Karpas-422 (cell line): ENCODE measurements at regions not wholly inside any gene's neighbourhood (a gene's known extent, or its start where the extent isn't known, plus 50 kb on each side); places are given as distances from the start of the nearest gene placed in this dataset.
"Not testable (repeated sequence)": the region's sequence is repeated elsewhere in the genome, so short reads cannot be mapped to it uniquely, and the experiment has no call there.

Source experiments
- DNase-seq: peaks from one replicate; pipeline ENCODE4 v3.0.0-alpha.2; 2015
- H2AFZ ChIP-seq: fragments of 200-600 bp; sonication (generic); 2 replicates; pipeline ENCODE4 v1.6.1; 2014; ENCODE audit warnings: antibody characterized with exemption, low read length, mixed read lengths
- H3K27ac ChIP-seq: fragments of 200-600 bp; sonication (generic); 2 replicates; pipeline ENCODE4 v1.5.1; 2014; ENCODE audit warnings: mild to moderate bottlenecking, low read length, moderate library complexity
- H3K27me3 ChIP-seq: fragments of 200-600 bp; sonication (generic); 2 replicates; pipeline ENCODE4 v1.6.1; 2014; ENCODE audit warnings: low read length, mixed read lengths
- H3K36me3 ChIP-seq: fragments of 200-600 bp; sonication (generic); 2 replicates; pipeline ENCODE4 v1.6.1; 2014; ENCODE audit warnings: low read length, mixed read lengths; ENCODE audit not compliant: insufficient read depth
- H3K4me1 ChIP-seq: fragments of 200-600 bp; sonication (generic); 2 replicates; pipeline ENCODE4 v1.6.1; 2014; ENCODE audit warnings: mild to moderate bottlenecking, low read length, mixed read lengths
- H3K4me2 ChIP-seq: fragments of 200-600 bp; sonication (generic); 2 replicates; pipeline ENCODE4 v1.6.1; 2014; ENCODE audit warnings: low read length, low read depth, mild to moderate bottlenecking; ENCODE audit not compliant: poor library complexity, severe bottlenecking
- H3K4me3 ChIP-seq: fragments of 200-600 bp; sonication (generic); 2 replicates; pipeline ENCODE4 v1.5.1; 2014; ENCODE audit warnings: mild to moderate bottlenecking, antibody characterized with exemption, low read length, mixed read lengths
- H3K79me2 ChIP-seq: fragments of 200-600 bp; sonication (generic); 2 replicates; pipeline ENCODE4 v1.6.1; 2014; ENCODE audit warnings: mild to moderate bottlenecking, low read length, mixed read lengths
- H3K9ac ChIP-seq: fragments of 200-600 bp; sonication (generic); 2 replicates; pipeline ENCODE4 v1.6.0; 2014; ENCODE audit warnings: low read length
- H3K9me2 ChIP-seq: fragments of 200-600 bp; sonication (generic), shearing (Covaris generic); replicated peaks from 2 replicates; pipeline ENCODE4 v1.6.0; 2014; ENCODE audit warnings: mild to moderate bottlenecking, low read length, moderate library complexity; ENCODE audit not compliant: insufficient read depth
- H3K9me3 ChIP-seq: fragments of 300-700, 200-600 bp; sonication (generic); 2 replicates; pipeline ENCODE4 v1.6.1; 2014; ENCODE audit warnings: low read length, mixed read lengths
- H4K20me1 ChIP-seq: fragments of 200-600 bp; sonication (generic); 2 replicates; pipeline ENCODE4 v1.6.1; 2014; ENCODE audit warnings: mild to moderate bottlenecking, antibody characterized with exemption, low read length, low read depth; ENCODE audit not compliant: insufficient read depth

DNA sequence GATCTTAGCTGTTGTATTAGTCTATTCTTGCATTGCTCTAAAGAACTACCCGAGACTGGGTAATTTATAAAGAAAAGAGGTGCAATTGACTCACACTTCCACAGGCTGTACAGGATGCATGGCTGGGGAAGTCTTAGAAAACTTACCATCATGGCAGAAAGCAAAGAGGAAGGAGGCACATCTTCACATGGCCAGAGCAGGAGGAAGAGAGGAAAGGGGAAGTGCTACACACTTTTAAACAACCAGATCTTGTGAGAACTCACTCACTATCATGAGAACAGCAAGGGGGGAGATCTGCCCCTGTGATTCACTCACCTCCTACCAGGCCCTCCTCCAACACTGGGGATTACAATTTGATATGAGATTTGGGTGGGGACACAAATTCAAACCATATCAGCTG, 494.2 kb upstream of the CCDC196 start:
- not testable (repeated sequence) for H4K20me1 ChIP-seq, H3K27me3 ChIP-seq, H3K9me2 ChIP-seq, H3K4me3 ChIP-seq, H3K27ac ChIP-seq, H2AFZ ChIP-seq, H3K9me3 ChIP-seq, H3K4me1 ChIP-seq, H3K4me2 ChIP-seq, DNase-seq, H3K79me2 ChIP-seq, H3K36me3 ChIP-seq, H3K9ac ChIP-seq

DNA sequence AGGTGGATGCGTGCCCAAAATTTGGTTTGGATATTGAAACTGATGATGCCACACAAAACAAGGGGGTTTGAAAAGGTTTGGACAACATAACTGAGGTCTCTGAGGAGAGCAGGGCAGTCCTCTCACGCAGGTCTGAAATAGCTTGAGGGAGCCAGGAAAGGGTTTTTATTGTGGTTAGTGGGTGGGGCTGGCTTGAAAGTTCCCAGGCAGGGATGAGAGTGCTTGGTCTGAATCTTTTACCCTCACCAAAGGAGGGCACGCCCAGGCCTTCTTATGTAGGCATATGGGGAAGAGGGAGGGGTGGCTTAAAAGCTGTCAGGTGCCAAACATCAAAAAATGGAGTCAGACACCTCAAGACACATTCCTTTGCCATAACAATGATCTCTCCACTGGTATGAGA, 493.1 kb upstream of the CCDC196 start:
- no peak for DNase-seq
- no peaks in the 10 kb centered on the region for H3K27me3 ChIP-seq

DNA sequence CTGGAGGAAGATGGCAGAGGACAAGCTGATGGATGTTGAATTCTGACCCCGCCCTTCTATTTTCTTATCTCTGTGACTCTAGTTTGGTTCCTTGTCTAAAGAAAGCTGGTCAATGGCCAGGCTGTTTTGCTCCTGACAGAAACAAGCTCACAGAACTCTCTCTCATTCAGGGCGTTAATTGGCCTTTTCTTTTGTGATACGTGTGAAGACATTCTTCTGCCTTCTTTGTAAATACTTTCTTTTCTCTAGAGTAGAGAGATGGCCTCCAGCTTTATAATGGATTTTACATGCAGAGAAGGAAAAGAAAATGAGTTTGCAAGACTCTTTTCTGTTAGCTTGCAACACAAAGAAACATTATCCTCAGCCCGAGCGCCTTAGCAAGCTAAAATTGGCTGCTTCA, 492.2 kb upstream of the CCDC196 start:
- Histone ChIP-seq H4K20me1 (no peaks in the 10 kb centered on the region), H3K9me3 (no peaks in the 10 kb centered on the region), H3K9ac (no peak overlapping the region), H3K27me3 (no peaks in the 10 kb centered on the region), H2AFZ (no peak overlapping the region), H3K36me3 (no peaks in the 10 kb centered on the region), H3K27ac (no peak overlapping the region), H3K79me2 (no peaks in the 10 kb centered on the region), H3K4me2 (no peak overlapping the region), H3K4me3 (no peak overlapping the region), H3K9me2 (no peaks in the 10 kb centered on the region), H3K4me1 (no peaks in the 10 kb centered on the region)
- DNase-seq, result no peak

More for the DNA sequence above, 493.1 kb upstream of the CCDC196 start:
- no peaks in the 10 kb centered on the region for H4K20me1 ChIP-seq
- H3K27ac ChIP-seq, result no peak overlapping the region
- H3K4me3 ChIP-seq, result no peak overlapping the region
- H2AFZ ChIP-seq, result no peak overlapping the region
- H3K4me1 ChIP-seq, result no peaks in the 10 kb centered on the region
- H3K9me3 ChIP-seq, result no peaks in the 10 kb centered on the region
- no peaks in the 10 kb centered on the region for H3K9me2 ChIP-seq
- H3K4me2 ChIP-seq, result no peak overlapping the region
- H3K9ac ChIP-seq, result no peak overlapping the region
- H3K36me3 ChIP-seq, result no peaks in the 10 kb centered on the region
- no peaks in the 10 kb centered on the region for H3K79me2 ChIP-seq

DNA sequence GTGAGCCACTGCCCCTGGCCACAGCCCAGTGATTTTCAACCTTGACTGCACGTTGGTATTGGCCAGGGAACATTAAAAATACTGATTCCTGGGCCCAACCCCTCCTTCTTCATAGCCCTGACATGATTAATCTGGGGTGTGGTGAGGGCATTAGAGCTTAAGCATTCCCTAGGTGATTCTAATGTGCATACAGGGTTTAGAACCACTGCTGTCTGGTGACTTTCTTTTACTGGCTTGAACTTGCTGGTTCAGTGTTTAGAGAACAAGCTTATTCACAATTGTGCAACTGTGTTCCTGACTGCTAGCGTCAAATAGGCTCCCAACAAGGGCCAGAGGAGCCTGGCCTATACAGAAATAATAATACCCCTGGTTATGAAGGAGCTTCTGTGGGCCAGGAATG, 488.8 kb upstream of the CCDC196 start:
- H3K4me3 ChIP-seq, result no peak overlapping the region
- no peaks in the 10 kb centered on the region; the same call in 1 of the 2 replicates for H3K27me3 ChIP-seq
- H3K9me3 ChIP-seq, result peaks cover 9% of the 10 kb centered on the region
- no peaks in the 10 kb centered on the region for H3K79me2 ChIP-seq
- no peaks in the 10 kb centered on the region for H4K20me1 ChIP-seq
- no peak overlapping the region for H3K9ac ChIP-seq
- no peak overlapping the region for H3K27ac ChIP-seq
- no peak overlapping the region for H3K4me2 ChIP-seq
- H3K9me2 ChIP-seq, result no peaks in the 10 kb centered on the region
- H2AFZ ChIP-seq, result no peak overlapping the region
- H3K4me1 ChIP-seq, result no peaks in the 10 kb centered on the region
- no peak for DNase-seq
- H3K36me3 ChIP-seq, result no peaks in the 10 kb centered on the region

GRCh38 chr14:65999865-66000264, 486.3 kb upstream of the CCDC196 start:
- Histone ChIP-seq H3K9me2 (no peaks in the 10 kb centered on the region), H3K36me3 (no peaks in the 10 kb centered on the region), H3K79me2 (no peaks in the 10 kb centered on the region), H4K20me1 (no peaks in the 10 kb centered on the region), H2AFZ (no peak overlapping the region), H3K4me1 (no peaks in the 10 kb centered on the region), H3K4me2 (no peak overlapping the region), H3K27me3 (no peaks in the 10 kb centered on the region; the same call in 1 of the 2 replicates), H3K9ac (no peak overlapping the region), H3K27ac (no peak overlapping the region), H3K4me3 (no peak overlapping the region), H3K9me3 (peaks cover 9% of the 10 kb centered on the region)
- DNase-seq, result no peak

DNA sequence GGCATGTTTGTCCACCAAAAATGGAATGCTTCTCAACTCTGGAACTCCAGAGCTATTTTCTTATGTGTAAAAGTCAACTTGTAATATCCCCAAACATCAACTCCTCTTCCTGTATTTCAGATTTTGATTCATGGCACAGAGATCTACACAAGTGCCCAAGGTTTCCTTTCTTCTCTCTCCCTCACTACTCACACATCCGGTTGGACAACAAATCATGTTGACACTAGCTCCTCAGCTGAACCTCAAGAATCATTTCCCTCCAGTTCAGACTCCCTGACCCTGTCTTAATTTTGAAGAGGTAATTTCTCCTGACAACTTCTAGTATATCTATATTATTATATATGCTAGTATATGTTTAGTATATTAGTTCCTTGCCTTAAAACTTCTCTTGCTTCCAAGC, 485.4 kb upstream of the CCDC196 start:
- H4K20me1 ChIP-seq, result no peaks in the 10 kb centered on the region
- H3K27me3 ChIP-seq, result no peaks in the 10 kb centered on the region; the same call in 1 of the 2 replicates
- H3K27ac ChIP-seq, result no peak overlapping the region
- H3K4me3 ChIP-seq, result no peak overlapping the region
- H3K79me2 ChIP-seq, result no peaks in the 10 kb centered on the region
- DNase-seq, result no peak
- H3K4me2 ChIP-seq, result no peak overlapping the region
- peaks cover 9% of the 10 kb centered on the region for H3K9me3 ChIP-seq
- no peak overlapping the region for H3K9ac ChIP-seq
- H2AFZ ChIP-seq, result no peak overlapping the region
- no peaks in the 10 kb centered on the region for H3K4me1 ChIP-seq
- no peaks in the 10 kb centered on the region for H3K9me2 ChIP-seq
- no peaks in the 10 kb centered on the region for H3K36me3 ChIP-seq

DNA sequence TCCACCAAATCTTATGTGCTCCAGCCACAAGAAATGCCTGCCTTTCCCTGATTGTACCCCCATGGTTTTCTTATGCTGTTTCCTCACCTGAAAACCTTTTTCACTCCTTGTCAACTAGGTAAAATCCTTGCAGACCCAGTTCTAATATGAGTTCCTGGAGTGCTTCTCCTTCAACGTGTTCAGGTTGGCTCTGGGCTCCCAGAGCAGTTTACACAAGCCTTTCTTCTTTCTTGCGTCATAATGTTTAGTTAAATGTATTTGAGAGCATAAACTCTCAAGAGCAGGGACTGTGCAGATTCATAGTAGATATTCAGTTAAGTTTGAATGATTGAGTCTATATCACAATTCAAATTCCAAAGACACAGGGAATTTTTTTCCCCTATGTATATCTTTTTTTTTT, 484.8 kb upstream of the CCDC196 start:
- Histone ChIP-seq H3K9me2 (no peaks in the 10 kb centered on the region), H3K4me2 (no peak overlapping the region), H4K20me1 (no peaks in the 10 kb centered on the region), H3K9me3 (peaks cover 9% of the 10 kb centered on the region), H3K79me2 (no peaks in the 10 kb centered on the region), H3K36me3 (no peaks in the 10 kb centered on the region), H3K9ac (no peak overlapping the region), H3K4me3 (no peak overlapping the region), H3K27ac (no peak overlapping the region), H2AFZ (no peak overlapping the region), H3K27me3 (no peaks in the 10 kb centered on the region; the same call in 1 of the 2 replicates), H3K4me1 (no peaks in the 10 kb centered on the region)
- DNase-seq, result no peak

DNA sequence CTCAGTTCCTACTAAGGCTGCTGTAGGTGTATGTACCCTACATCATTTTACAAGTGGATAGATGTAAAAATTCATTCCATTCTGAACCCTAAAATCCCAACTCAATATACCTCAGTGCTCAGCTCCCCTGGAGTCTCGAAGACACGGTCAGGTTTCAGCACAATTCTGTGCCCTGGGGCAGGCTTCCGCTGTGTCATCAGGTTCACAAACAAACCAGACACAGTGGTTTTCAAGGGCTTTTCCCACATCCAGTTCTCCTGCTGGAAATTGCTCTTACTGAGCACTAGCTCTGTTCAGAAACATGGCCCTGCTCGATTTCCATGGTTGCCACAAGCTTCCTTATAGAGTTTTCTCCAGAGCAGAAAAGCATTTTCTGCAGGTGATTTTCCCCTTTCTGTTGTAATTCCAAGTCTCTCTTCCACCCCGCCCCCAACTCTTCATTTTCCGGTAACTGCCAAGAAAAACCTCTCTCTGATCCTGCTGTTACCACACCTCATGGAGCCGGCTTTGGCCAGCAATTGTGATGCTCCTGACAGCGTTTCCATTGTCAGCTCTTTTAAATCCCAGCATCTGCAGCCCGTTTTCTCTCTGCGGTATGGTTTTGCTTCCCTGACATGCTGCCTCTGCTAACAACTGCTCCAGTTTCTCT, 483.0 kb upstream of the CCDC196 start:
- H3K4me3 ChIP-seq, result no peak overlapping the region

More for the DNA sequence above, 483.0 kb upstream of the CCDC196 start:
- Histone ChIP-seq H3K9me3 (peaks cover 9% of the 10 kb centered on the region), H4K20me1 (no peaks in the 10 kb centered on the region), H3K27me3 (no peaks in the 10 kb centered on the region; the same call in 1 of the 2 replicates), H3K9ac (no peak overlapping the region), H3K27ac (no peak overlapping the region), H2AFZ (no peak overlapping the region), H3K36me3 (no peaks in the 10 kb centered on the region), H3K4me1 (no peaks in the 10 kb centered on the region), H3K9me2 (no peaks in the 10 kb centered on the region), H3K79me2 (no peaks in the 10 kb centered on the region), H3K4me2 (no peak overlapping the region)
- DNase-seq, result no peak
